ENCODE measurements at regions not wholly inside any gene's neighbourhood (a gene's known extent, or its start where the extent isn't known, plus 50 kb on each side); places are given as distances from the start of the nearest gene placed in this dataset.

GRCh38 chr7:85381212-85381611, 194.4 kb upstream of the SEMA3D start:
- Histone ChIP-seq H3K4me3 (no peak overlapping the region), H3K4me1 (replicated peaks in 1 of 2; ENCODE audit: control insufficient read depth in 2 of 2, insufficient read depth in 2 of 2, low read length in 2 of 2) (no peaks in the 10 kb centered on the region), H2AFZ (ENCODE audit: low read depth, low read length) (no peak overlapping the region), H4K20me1 (replicated peaks; ENCODE audit: control insufficient read depth, insufficient read depth, low read length) (no peaks in the 10 kb centered on the region), H3K9ac (ENCODE audit: insufficient read depth in 1 of 2, low read depth in 2 of 2, low read length in 2 of 2) (no peak overlapping the region), H3K27ac (ENCODE audit: extremely low read depth, low read depth, low read length) (no peak overlapping the region), H3K79me2 (ENCODE audit: control insufficient read depth, insufficient read depth, low read length) (no peaks in the 10 kb centered on the region), H3K36me3 (ENCODE audit: control insufficient read depth, insufficient read depth, low read length) (no peaks in the 10 kb centered on the region), H3K27me3 (ENCODE audit: control insufficient read depth in 2 of 2, insufficient read depth in 2 of 2, low read length in 2 of 2) (no peaks in the 10 kb centered on the region), H3K9me3 (replicated peaks; ENCODE audit: control insufficient read depth, insufficient read depth, low read depth, low read length) (no peaks in the 10 kb centered on the region), H3K9me1 (ENCODE audit: control insufficient read depth, insufficient read depth, low read length) (no peaks in the 10 kb centered on the region), H3K4me2 (ENCODE audit: insufficient read depth, low read length) (no peak overlapping the region)
- TF ChIP-seq MED1 (CRISPR knock-in tag; IDR thresholded peaks at IDR 0.05; ENCODE audit: borderline replicate concordance) (no peak), ETV1 (tag; conservative IDR thresholded peaks at IDR 0.05; ENCODE audit: low read depth) (no peak), FUS (optimal IDR thresholded peaks at IDR 0.05; ENCODE audit: low read depth, low read length) (no peak), CHD4 (IDR thresholded peaks at IDR 0.05; ENCODE audit: insufficient read depth, insufficient replicate concordance, low read depth, low read length, poor library complexity, severe bottlenecking) (no peak), ZNF165 (CRISPR knock-in tag; IDR thresholded peaks at IDR 0.05; ENCODE audit: borderline replicate concordance) (no peak), OTX1 (CRISPR knock-in tag; IDR thresholded peaks at IDR 0.05) (no peak), ZC3H4 (CRISPR knock-in tag; IDR thresholded peaks at IDR 0.05; ENCODE audit: borderline replicate concordance) (no peak), USF1 (CRISPR knock-in tag; IDR thresholded peaks at IDR 0.05) (no peak), C11orf30 (IDR thresholded peaks at IDR 0.05; ENCODE audit: low read depth) (no peak), SOX6 (IDR thresholded peaks at IDR 0.05) (no peak), FOXO4 (CRISPR knock-in tag; IDR thresholded peaks at IDR 0.05) (no peak), EHMT2 (IDR thresholded peaks at IDR 0.05) (no peak), IFI16 (CRISPR knock-in tag; IDR thresholded peaks at IDR 0.05) (no peak), POU5F1 (IDR thresholded peaks at IDR 0.05; ENCODE audit: borderline replicate concordance, low read depth, low read length, partially characterized antibody) (no peak), ZBTB9 (CRISPR knock-in tag; IDR thresholded peaks at IDR 0.05) (no peak)
- no peak for ATAC-seq
- POLR2A ChIA-PET: no interaction called here
- in situ Hi-C loops (cut with MboI) (no loop called here), intact Hi-C loops (cut with micrococcal nuclease) (no loop called here)
- FAIRE-seq: no peak
- no TSS peak for BruUV-seq (replicated peaks)
- 1% methylated on average over 16 of the region's 16 CpGs for WGBS (ENCODE audit: insufficient coverage, low coverage, missing lambda C conversion rate)
- no peak for DNase-seq (ENCODE audit: extremely low read depth in 1 of 4, low spot score in 3 of 4)
- CTCF ChIA-PET (ENCODE audit: low intra/inter-chr PET ratio): no interaction called here

Measured in K562 (cell line).